ENCODE measurements at regions not wholly inside any gene's neighbourhood (a gene's known extent, or its start where the extent isn't known, plus 50 kb on each side); places are given as distances from the start of the nearest gene placed in this dataset.

- TF ChIP-seq, protein P1, sequence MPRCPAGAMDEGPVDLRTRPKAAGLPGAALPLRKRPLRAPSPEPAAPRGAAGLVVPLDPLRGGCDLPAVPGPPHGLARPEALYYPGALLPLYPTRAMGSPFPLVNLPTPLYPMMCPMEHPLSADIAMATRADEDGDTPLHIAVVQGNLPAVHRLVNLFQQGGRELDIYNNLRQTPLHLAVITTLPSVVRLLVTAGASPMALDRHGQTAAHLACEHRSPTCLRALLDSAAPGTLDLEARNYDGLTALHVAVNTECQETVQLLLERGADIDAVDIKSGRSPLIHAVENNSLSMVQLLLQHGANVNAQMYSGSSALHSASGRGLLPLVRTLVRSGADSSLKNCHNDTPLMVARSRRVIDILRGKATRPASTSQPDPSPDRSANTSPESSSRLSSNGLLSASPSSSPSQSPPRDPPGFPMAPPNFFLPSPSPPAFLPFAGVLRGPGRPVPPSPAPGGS (CRISPR knock-in tag; IDR thresholded peaks at IDR 0.05), result no peak
- TF ChIP-seq, protein P2, sequence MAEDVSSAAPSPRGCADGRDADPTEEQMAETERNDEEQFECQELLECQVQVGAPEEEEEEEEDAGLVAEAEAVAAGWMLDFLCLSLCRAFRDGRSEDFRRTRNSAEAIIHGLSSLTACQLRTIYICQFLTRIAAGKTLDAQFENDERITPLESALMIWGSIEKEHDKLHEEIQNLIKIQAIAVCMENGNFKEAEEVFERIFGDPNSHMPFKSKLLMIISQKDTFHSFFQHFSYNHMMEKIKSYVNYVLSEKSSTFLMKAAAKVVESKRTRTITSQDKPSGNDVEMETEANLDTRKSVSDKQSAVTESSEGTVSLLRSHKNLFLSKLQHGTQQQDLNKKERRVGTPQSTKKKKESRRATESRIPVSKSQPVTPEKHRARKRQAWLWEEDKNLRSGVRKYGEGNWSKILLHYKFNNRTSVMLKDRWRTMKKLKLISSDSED (CRISPR knock-in tag; IDR thresholded peaks at IDR 0.05), result no peak
- TF ChIP-seq, protein P3, sequence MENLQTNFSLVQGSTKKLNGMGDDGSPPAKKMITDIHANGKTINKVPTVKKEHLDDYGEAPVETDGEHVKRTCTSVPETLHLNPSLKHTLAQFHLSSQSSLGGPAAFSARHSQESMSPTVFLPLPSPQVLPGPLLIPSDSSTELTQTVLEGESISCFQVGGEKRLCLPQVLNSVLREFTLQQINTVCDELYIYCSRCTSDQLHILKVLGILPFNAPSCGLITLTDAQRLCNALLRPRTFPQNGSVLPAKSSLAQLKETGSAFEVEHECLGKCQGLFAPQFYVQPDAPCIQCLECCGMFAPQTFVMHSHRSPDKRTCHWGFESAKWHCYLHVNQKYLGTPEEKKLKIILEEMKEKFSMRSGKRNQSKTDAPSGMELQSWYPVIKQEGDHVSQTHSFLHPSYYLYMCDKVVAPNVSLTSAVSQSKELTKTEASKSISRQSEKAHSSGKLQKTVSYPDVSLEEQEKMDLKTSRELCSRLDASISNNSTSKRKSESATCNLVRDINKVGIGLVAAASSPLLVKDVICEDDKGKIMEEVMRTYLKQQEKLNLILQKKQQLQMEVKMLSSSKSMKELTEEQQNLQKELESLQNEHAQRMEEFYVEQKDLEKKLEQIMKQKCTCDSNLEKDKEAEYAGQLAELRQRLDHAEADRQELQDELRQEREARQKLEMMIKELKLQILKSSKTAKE (CRISPR knock-in tag; IDR thresholded peaks at IDR 0.05; ENCODE audit: borderline replicate concordance), result no peak
- TF ChIP-seq JUN (CRISPR knock-in tag; IDR thresholded peaks at IDR 0.05), result no peak
- TF ChIP-seq PCBP2 (optimal IDR thresholded peaks at IDR 0.05; ENCODE audit: low read depth, low read length, poor library complexity, severe bottlenecking), result no peak
Observed at GRCh38 chr16:13315642-13316427, 414.4 kb downstream of the SHISA9 start (continued).

- in situ Hi-C loops (cut with HindIII; ENCODE audit: extremely low pct_ligation_motif_present, low pct_unique_long_range_greater_than_20kb), result no loop called here
- intact Hi-C loops (cut with micrococcal nuclease; ENCODE audit: unreplicated experiment), result no loop called here
- POLR2A ChIA-PET, result interaction anchor here (0.5 kb wide), 1 partner anchor 79 kb away, joined by 3 read pairs; no protein-coding TSS in a partner anchor
- Histone ChIP-seq H3K27me3 (ENCODE audit: control insufficient read depth in 1 of 2, insufficient read depth in 2 of 2, low read length in 2 of 2) (no peaks in the 10 kb centered on the region), H3K4me3 (replicated peaks in 1 of 3; ENCODE audit: insufficient read depth in 1 of 3, low read depth in 2 of 3, low read length in 3 of 3) (no peak overlapping the region), H3K36me3 (replicated peaks in 1 of 2; ENCODE audit: control insufficient read depth in 1 of 2, insufficient read depth in 2 of 2, low read length in 2 of 2) (no peaks in the 10 kb centered on the region), H4K20me1 (ENCODE audit: insufficient read depth, low read length) (no peaks in the 10 kb centered on the region), H3K79me2 (ENCODE audit: insufficient read depth, low read length) (no peaks in the 10 kb centered on the region), H3K4me1 (ENCODE audit: insufficient read depth, low read length) (peaks cover 5% of the 10 kb centered on the region; the same call in 1 of the 2 replicates), H3K27ac (ENCODE audit: extremely low read length, insufficient read depth, low read length) (no peak overlapping the region), H3K4me2 (ENCODE audit: low read depth, low read length) (no peak overlapping the region), H2AFZ (ENCODE audit: low read length) (no peak overlapping the region), H3K9ac (ENCODE audit: insufficient read depth, low read depth, low read length) (no peak overlapping the region), H3K9me3 (ENCODE audit: low read length) (no peaks in the 10 kb centered on the region)
- ATAC-seq, result no peak
- DNase-seq (ENCODE audit: low spot score), result no peak
- no TSS peak for BruUV-seq (replicated peaks)
- CTCF ChIA-PET (ENCODE audit: low intra/inter-chr PET ratio, low total read pairs), result no interaction called here
- FAIRE-seq, result no peak
- WGBS (ENCODE audit: low lambda C conversion rate), result 4% methylated on average over 2 of the region's 2 CpGs
- TF ChIP-seq ZNF546 (CRISPR knock-in tag; conservative IDR thresholded peaks at IDR 0.05) (no peak), MATR3 (CRISPR knock-in tag; IDR thresholded peaks at IDR 0.05) (no peak), AKAP8 (CRISPR knock-in tag; IDR thresholded peaks at IDR 0.05) (no peak), MAFG (CRISPR knock-in tag; IDR thresholded peaks at IDR 0.05) (no peak), ZSCAN30 (CRISPR knock-in tag; IDR thresholded peaks at IDR 0.05) (no peak), ARID3A (IDR thresholded peaks at IDR 0.05; ENCODE audit: low read depth, low read length) (no peak), CHD4 (IDR thresholded peaks at IDR 0.05; ENCODE audit: borderline replicate concordance, low read length) (no peak), ZNF776 (CRISPR knock-in tag; IDR thresholded peaks at IDR 0.05) (no peak), KLF13 (CRISPR knock-in tag; IDR thresholded peaks at IDR 0.05) (no peak)
- TF ChIP-seq, protein P4, sequence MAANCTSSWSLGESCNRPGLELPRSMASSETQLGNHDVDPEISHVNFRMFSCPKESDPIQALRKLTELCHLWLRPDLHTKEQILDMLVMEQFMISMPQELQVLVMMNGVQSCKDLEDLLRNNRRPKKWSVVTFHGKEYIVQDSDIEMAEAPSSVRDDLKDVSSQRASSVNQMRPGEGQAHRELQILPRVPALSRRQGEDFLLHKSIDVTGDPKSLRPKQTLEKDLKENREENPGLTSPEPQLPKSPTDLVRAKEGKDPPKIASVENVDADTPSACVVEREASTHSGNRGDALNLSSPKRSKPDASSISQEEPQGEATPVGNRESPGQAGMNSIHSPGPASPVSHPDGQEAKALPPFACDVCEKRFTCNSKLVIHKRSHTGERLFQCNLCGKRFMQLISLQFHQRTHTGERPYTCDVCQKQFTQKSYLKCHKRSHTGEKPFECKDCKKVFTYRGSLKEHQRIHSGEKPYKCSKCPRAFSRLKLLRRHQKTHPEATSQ (CRISPR knock-in tag; IDR thresholded peaks at IDR 0.05; ENCODE audit: borderline replicate concordance), result no peak
Observed at GRCh38 chr16:13322336-13322735, 420.9 kb downstream of the SHISA9 start.
